Right ventricle myocardium superior (tissue), 1 donor: ENCODE measurements at regions not wholly inside any gene's neighbourhood (a gene's known extent, or its start where the extent isn't known, plus 50 kb on each side); places are given as distances from the start of the nearest gene placed in this dataset.

Experiments
- ATAC-seq: fragments of 200-7000 bp; cut with Tn5 transposase; one replicate; pipeline ENCODE4 v1.9.1; 2020; ENCODE audit warnings: mild to moderate bottlenecking; ENCODE audit not compliant: poor library complexity
- DNase-seq: peaks from one replicate; pipeline ENCODE4 v3.0.0-alpha.2; 2020
- intact Hi-C: fragments of 100-400 bp; cut with DNase I; formaldehyde crosslinking; loops from one replicate; pipeline ENCODE4 v1.11.2; 2022
- donor health status: DM: no; HTN: yes; CAD: no; lungs with severe emphysema.

GRCh38 chr2:191580581-191580980 is 97.4 kb upstream of the NABP1 start:
- intact Hi-C loops: no loop called here
- DNase-seq (no peak), ATAC-seq (no peak)

- DNase-seq: no peak
- intact Hi-C loops: no loop called here
Measured at GRCh38 chr2:191581003-191581402, 96.9 kb upstream of the NABP1 start.

GRCh38 chr2:191582355-191582754 is 95.6 kb upstream of the NABP1 start:
- intact Hi-C loops: no loop called here

More at GRCh38 chr2:191581003-191581402, 96.9 kb upstream of the NABP1 start:
- no peak for ATAC-seq

GRCh38 chr2:191591025-191591424 is 86.9 kb upstream of the NABP1 start:
- DNase-seq (no peak), ATAC-seq (no peak)
- intact Hi-C loops: no loop called here

More at GRCh38 chr2:191582355-191582754, 95.6 kb upstream of the NABP1 start:
- ATAC-seq (no peak), DNase-seq (no peak)

GRCh38 chr2:191593622-191594385 is 84.1 kb upstream of the NABP1 start:
- intact Hi-C loops: no loop called here
- ATAC-seq: no peak
- no peak for DNase-seq

GRCh38 chr2:191597186-191597751 is 80.7 kb upstream of the NABP1 start:
- intact Hi-C loops: no loop called here
- ATAC-seq (no peak), DNase-seq (no peak)

- intact Hi-C loops: no loop called here
- DNase-seq: no peak
- no peak for ATAC-seq
Measured at GRCh38 chr2:191598296-191598695, 79.6 kb upstream of the NABP1 start.

- intact Hi-C loops: no loop called here
- no peak for DNase-seq
- ATAC-seq: no peak
Measured at GRCh38 chr2:191601060-191601459, 76.9 kb upstream of the NABP1 start.

- DNase-seq: no peak
- intact Hi-C loops: no loop called here
- no peak for ATAC-seq
Measured at GRCh38 chr2:191604154-191604553, 73.8 kb upstream of the NABP1 start.

- no peak for DNase-seq
- ATAC-seq: no peak
- intact Hi-C loops: no loop called here
Measured at GRCh38 chr2:191607096-191607495, 70.8 kb upstream of the NABP1 start.

GRCh38 chr2:191610756-191611155 is 67.2 kb upstream of the NABP1 start:
- DNase-seq: no peak
- intact Hi-C loops: no loop called here
- ATAC-seq: no peak

GRCh38 chr2:191611614-191612013 is 66.3 kb upstream of the NABP1 start:
- ATAC-seq: peak; percentile 60
- intact Hi-C loops: no loop called here
- no peak for DNase-seq

GRCh38 chr2:191612496-191612895 is 65.4 kb upstream of the NABP1 start:
- intact Hi-C loops: no loop called here
- ATAC-seq (no peak), DNase-seq (no peak)

GRCh38 chr2:191614759-191615158 is 63.2 kb upstream of the NABP1 start:
- ATAC-seq: no peak
- DNase-seq: no peak
- intact Hi-C loops: no loop called here

- intact Hi-C loops: no loop called here
- no peak for ATAC-seq
Measured at GRCh38 chr2:191615596-191615995, 62.3 kb upstream of the NABP1 start.

GRCh38 chr2:191617575-191617974 is 60.4 kb upstream of the NABP1 start:
- ATAC-seq: no peak
- intact Hi-C loops: no loop called here
- DNase-seq: no peak

More at GRCh38 chr2:191615596-191615995, 62.3 kb upstream of the NABP1 start:
- no peak for DNase-seq

GRCh38 chr2:191618046-191618780 is 59.7 kb upstream of the NABP1 start:
- peak; percentile 73 for ATAC-seq
- intact Hi-C loops: no loop called here

GRCh38 chr2:191618786-191619185 is 59.1 kb upstream of the NABP1 start:
- intact Hi-C loops: no loop called here
- ATAC-seq: no peak

More at GRCh38 chr2:191618046-191618780, 59.7 kb upstream of the NABP1 start:
- no peak for DNase-seq

GRCh38 chr2:191620144-191620543 is 57.8 kb upstream of the NABP1 start:
- intact Hi-C loops: no loop called here
- ATAC-seq: no peak

More at GRCh38 chr2:191618786-191619185, 59.1 kb upstream of the NABP1 start:
- no peak for DNase-seq

More at GRCh38 chr2:191620144-191620543, 57.8 kb upstream of the NABP1 start:
- DNase-seq: no peak
